K562 (cell line): ENCODE measurements at regions not wholly inside any gene's neighbourhood (a gene's known extent, or its start where the extent isn't known, plus 50 kb on each side); places are given as distances from the start of the nearest gene placed in this dataset.

Experiments used
- ATAC-seq: fragments of 200-7000 bp; cut with Tn5 transposase; 3 replicates; pipeline ENCODE4 v1.9.1; 2020; ENCODE audit warnings: moderate library complexity
- BruUV-seq: library from RNA; stranded (reverse); fragments of 400-500 nt; replicated peaks from 2 replicates; lab custom pipeline; 2021; lab: Mats Ljungman, UMichigan
- CTCF ChIA-PET: fragments of 300-600 bp; formaldehyde crosslinking; extraction: SDS; loops from one replicate; lab custom pipeline; 2021; ENCODE audit warnings: low intra/inter-chr PET ratio; lab: Yijun Ruan, JAX
- POLR2A ChIA-PET: fragments of 300-600, 350-650 bp; sonication (Branson Sonifier 250); formaldehyde crosslinking; extraction: SDS; loops from one replicate; lab custom pipeline; 2021; ENCODE audit warnings: antibody characterized with exemption, inconsistent platforms; lab: Yijun Ruan, JAX
- DNase-seq, 4 experiments: peaks; one replicate each; pipeline versions ENCODE4 v3.0.0 to v3.0.0-alpha.2; 2011 to 2018; ENCODE audit warnings: low spot score in 3 of 4, mixed read lengths in 3 of 4; ENCODE audit errors: extremely low read depth in 1 of 4
- FAIRE-seq: peaks from 2 replicates; lab custom pipeline; 2011; peaks lifted over from hg19 to GRCh38; lab: Jason Lieb, UNC
- H2AFZ ChIP-seq: 2 replicates; pipeline ENCODE4 v1.6.0; 2011; ENCODE audit warnings: low read depth, low read length, control low read depth, inconsistent platforms
- H3K27ac ChIP-seq: fragments of 200-600 bp; 3 replicates; pipeline ENCODE4 v1.8.0; 2011; ENCODE audit warnings: low read depth, mild to moderate bottlenecking, control low read depth, inconsistent platforms, low read length, moderate library complexity, mixed read lengths; ENCODE audit errors: extremely low read depth
- H3K27me3 ChIP-seq, 2 experiments: fragments of 300-600 bp in 1 of 2; 2 replicates in 1 of 2; 3 replicates in 1 of 2; pipeline versions ENCODE4 v1.6.0 to v1.8.0; 2011; ENCODE audit warnings: inconsistent platforms in 2 of 2, low read length in 2 of 2, mild to moderate bottlenecking in 1 of 2, mixed read lengths in 1 of 2, moderate library complexity in 1 of 2; ENCODE audit not compliant: control insufficient read depth in 2 of 2, insufficient read depth in 2 of 2
- H3K36me3 ChIP-seq: fragments of 300-600 bp; 3 replicates; pipeline ENCODE4 v1.8.0; 2011; ENCODE audit warnings: mild to moderate bottlenecking, low read length, inconsistent platforms; ENCODE audit not compliant: control insufficient read depth, insufficient read depth
- H3K4me1 ChIP-seq, 2 experiments: fragments of 200-600 bp in 1 of 2; replicated peaks in 1 of 2; 2 replicates in 1 of 2; 3 replicates in 1 of 2; pipeline versions ENCODE4 v1.5.1 to v1.8.0; 2011; ENCODE audit warnings: inconsistent platforms in 2 of 2, low read length in 2 of 2, mild to moderate bottlenecking in 1 of 2, mixed read lengths in 1 of 2, moderate library complexity in 1 of 2; ENCODE audit not compliant: control insufficient read depth in 2 of 2, insufficient read depth in 2 of 2
- H3K4me2 ChIP-seq: 2 replicates; pipeline ENCODE4 v1.6.1; 2011; ENCODE audit warnings: low read length, control low read depth, inconsistent platforms, mixed read lengths; ENCODE audit not compliant: insufficient read depth
- H3K4me3 ChIP-seq: fragments of 200-600 bp; sonication (generic), shearing (Covaris generic); 2 replicates; pipeline ENCODE4 v1.5.1; 2016; ENCODE audit warnings: control low read depth, inconsistent platforms
- H3K79me2 ChIP-seq: fragments of 200-600 bp; 3 replicates; pipeline ENCODE4 v1.8.0; 2011; ENCODE audit warnings: low read length, inconsistent platforms; ENCODE audit not compliant: control insufficient read depth, insufficient read depth
- H3K9ac ChIP-seq, 2 experiments: 2 replicates each; pipeline versions ENCODE4 v1.6.0 to v1.6.1; 2011; ENCODE audit warnings: low read depth in 2 of 2, low read length in 2 of 2, control low read depth in 1 of 2, inconsistent platforms in 1 of 2, mild to moderate bottlenecking in 1 of 2, mixed read lengths in 1 of 2; ENCODE audit not compliant: insufficient read depth in 1 of 2
- H3K9me1 ChIP-seq: one replicate; pipeline ENCODE4 v1.6.0; 2011; ENCODE audit warnings: inconsistent platforms, mild to moderate bottlenecking, low read length, moderate library complexity; ENCODE audit not compliant: control insufficient read depth, insufficient read depth
- H3K9me3 ChIP-seq: replicated peaks from 2 replicates; pipeline ENCODE4 v1.5.1; 2011; ENCODE audit warnings: low read depth, low read length, inconsistent platforms; ENCODE audit not compliant: control insufficient read depth, insufficient read depth
- H4K20me1 ChIP-seq: replicated peaks from 2 replicates; pipeline ENCODE4 v1.6.1; 2011; ENCODE audit warnings: low read length, inconsistent platforms, mixed read lengths; ENCODE audit not compliant: control insufficient read depth, insufficient read depth
- ELF2 ChIP-seq: fragments of 250-450 bp; sonication (Bioruptor Pico); IDR thresholded peaks from 2 replicates; pipeline ENCODE4 v1.5.0; 2021; ENCODE audit warnings: mild to moderate bottlenecking
- RBBP5 ChIP-seq: fragments of 200-600 bp; sonication (generic); IDR thresholded peaks from 2 replicates; pipeline ENCODE4 v1.6.1; 2012; ENCODE audit warnings: borderline replicate concordance, mild to moderate bottlenecking, low read length, control low read depth, inconsistent platforms; ENCODE audit not compliant: insufficient read depth, poor library complexity, severe bottlenecking
- RNF2 ChIP-seq: sonication (generic); IDR thresholded peaks from 2 replicates; pipeline ENCODE4 v1.6.1; 2016
- SETDB1 ChIP-seq: IDR thresholded peaks from one replicate; pipeline ENCODE4 v1.6.1; 2012; ENCODE audit warnings: low read length, control low read depth, inconsistent platforms
- TBL1XR1 ChIP-seq, 2 experiments: IDR thresholded peaks; 2 replicates each; pipeline ENCODE4 v1.6.1; 2012; ENCODE audit warnings: improper control_type of control experiment in 2 of 2, low read length in 2 of 2, mild to moderate bottlenecking in 1 of 2
- ZBTB34 ChIP-seq: fragments of 250-450 bp; sonication (Bioruptor Pico); IDR thresholded peaks from 2 replicates; pipeline ENCODE4 v1.8.0; 2021; ENCODE audit warnings: mild to moderate bottlenecking, moderate library complexity
- ZMIZ1 ChIP-seq, 2 experiments: fragments of 150-350 bp in 1 of 2; IDR thresholded peaks; 2 replicates each; pipeline ENCODE4 v1.6.1; 2012 to 2016; ENCODE audit warnings: low read depth in 2 of 2, low read length in 2 of 2, mild to moderate bottlenecking in 1 of 2, moderate library complexity in 1 of 2
- ZNF644 ChIP-seq: fragments of 200-800 bp; sonication (Bioruptor generic); IDR thresholded peaks from 2 replicates; pipeline ENCODE4 v1.6.1; 2016; ENCODE audit warnings: low read depth, missing genetic modification characterization, missing compliant biosample characterization
- ZNF699 ChIP-seq: fragments of 250-450 bp; sonication (Bioruptor Pico); IDR thresholded peaks from 2 replicates; pipeline ENCODE4 v1.8.0; 2021; ENCODE audit warnings: mild to moderate bottlenecking, moderate library complexity; ENCODE audit not compliant: insufficient replicate concordance
- ZSCAN29 ChIP-seq: fragments of 450-650 bp; IDR thresholded peaks from 2 replicates; pipeline ENCODE4 v1.6.1; 2017
- WGBS: fragments of 100-300 bp; shearing (Covaris generic); methylation state at CpG from one replicate; pipeline ENCODE4 v1.1.6; 2016; ENCODE audit warnings: low coverage, mixed read lengths; ENCODE audit not compliant: insufficient coverage; ENCODE audit errors: missing lambda C conversion rate; 5-methylcytosine and 5-hydroxymethylcytosine counted together
- in situ Hi-C: fragments of 300-500 bp; cut with MboI; formaldehyde crosslinking; loops from 4 replicates; pipeline ENCODE4 v1.15.0; 2018; ENCODE audit warnings: inconsistent platforms, mixed read lengths
- intact Hi-C: fragments of 100-400 bp; cut with micrococcal nuclease; formaldehyde crosslinking; loops from 2 replicates; pipeline ENCODE4 v1.14.2; 2022

- BruUV-seq: no TSS peak
- no peak overlapping the region for H3K4me2 ChIP-seq
- CTCF ChIA-PET: no interaction called here
- in situ Hi-C loops: no loop called here
- no peaks in the 10 kb centered on the region for H4K20me1 ChIP-seq
- POLR2A ChIA-PET: no interaction called here
- H3K27me3 ChIP-seq: no peaks in the 10 kb centered on the region
- DNase-seq (no peak), FAIRE-seq (no peak)
- no peak overlapping the region for H2AFZ ChIP-seq
- H3K27ac ChIP-seq: no peak overlapping the region
- peaks cover 4% of the 10 kb centered on the region; the same call in 1 of the 2 replicates for H3K9me3 ChIP-seq
- no peaks in the 10 kb centered on the region for H3K36me3 ChIP-seq
- TF ChIP-seq RNF2 (no peak), ZBTB34 (no peak), ZNF644 (tag) (no peak), SETDB1 (no peak), ZNF699 (CRISPR knock-in tag) (no peak), RBBP5 (no peak), ELF2 (CRISPR knock-in tag) (no peak), TBL1XR1 (IDR thresholded peaks at IDR 0.05; ENCODE audit: low read length in 2 of 2) (no peak), ZMIZ1 (IDR thresholded peaks at IDR 0.05; ENCODE audit: low read depth in 2 of 2, low read length in 2 of 2) (no peak), ZSCAN29 (no peak)
- TF ChIP-seq, all 486 proteins: peak for 0
- Histone ChIP-seq H3K9me1 (no peaks in the 10 kb centered on the region), H3K4me3 (no peak overlapping the region), H3K79me2 (no peaks in the 10 kb centered on the region), H3K4me1 (no peaks in the 10 kb centered on the region; a peak in 1 of 5 replicates), H3K9ac (no peak overlapping the region)
- no peak for ATAC-seq
- intact Hi-C loops: no loop called here
- WGBS: 6% methylated on average over 7 of the region's 7 CpGs
These were observed 101.6 kb upstream of the KCNK2 start for GRCh38 chr1:214980921-214981320.
